ENCODE measurements at regions not wholly inside any gene's neighbourhood (a gene's known extent, or its start where the extent isn't known, plus 50 kb on each side); places are given as distances from the start of the nearest gene placed in this dataset.

- no peak overlapping the region for H3K27ac ChIP-seq
- no peak for TF ChIP-seq CTCF (IDR thresholded peaks at IDR 0.05)
- no peak overlapping the region for H3K4me3 ChIP-seq
- H3K4me1 ChIP-seq, result no peaks in the 10 kb centered on the region
- intact Hi-C loops (cut with DNase I), result no loop called here
- no peaks in the 10 kb centered on the region for H3K27me3 ChIP-seq
- DNase-seq (ENCODE audit: low spot score in 2 of 2), result no peak
- H3K36me3 ChIP-seq, result no peaks in the 10 kb centered on the region
- no peaks in the 10 kb centered on the region for H3K9me3 ChIP-seq
Observed at GRCh38 chr1:104348277-104348676, 598.6 kb downstream of the AMY1C start.

GRCh38 chr1:104353580-104353979 is 603.9 kb downstream of the AMY1C start:
- Histone ChIP-seq H3K4me3 (no peak overlapping the region), H3K36me3 (no peaks in the 10 kb centered on the region), H3K9me3 (no peaks in the 10 kb centered on the region), H3K4me1 (no peaks in the 10 kb centered on the region), H3K27me3 (no peaks in the 10 kb centered on the region), H3K27ac (no peak overlapping the region)
- intact Hi-C loops (cut with DNase I), result no loop called here
- no peak for TF ChIP-seq CTCF (IDR thresholded peaks at IDR 0.05)
- no peak for DNase-seq (ENCODE audit: low spot score in 2 of 2)

GRCh38 chr1:104358086-104358485 is 608.4 kb downstream of the AMY1C start:
- no peaks in the 10 kb centered on the region for H3K9me3 ChIP-seq
- intact Hi-C loops (cut with DNase I), result no loop called here
- TF ChIP-seq CTCF (IDR thresholded peaks at IDR 0.05), result no peak
- H3K4me1 ChIP-seq, result no peaks in the 10 kb centered on the region
- no peak overlapping the region for H3K27ac ChIP-seq
- DNase-seq (ENCODE audit: low spot score in 2 of 2), result no peak
- H3K4me3 ChIP-seq, result no peak overlapping the region
- H3K27me3 ChIP-seq, result no peaks in the 10 kb centered on the region
- no peaks in the 10 kb centered on the region for H3K36me3 ChIP-seq

GRCh38 chr1:104358621-104359020 is 608.9 kb downstream of the AMY1C start:
- Histone ChIP-seq H3K9me3 (no peaks in the 10 kb centered on the region), H3K36me3 (no peaks in the 10 kb centered on the region), H3K4me3 (no peak overlapping the region), H3K27me3 (no peaks in the 10 kb centered on the region), H3K27ac (no peak overlapping the region), H3K4me1 (no peaks in the 10 kb centered on the region)
- DNase-seq (ENCODE audit: low spot score in 2 of 2), result no peak
- intact Hi-C loops (cut with DNase I), result no loop called here
- no peak for TF ChIP-seq CTCF (IDR thresholded peaks at IDR 0.05)

- H3K9me3 ChIP-seq, result no peaks in the 10 kb centered on the region
- no peaks in the 10 kb centered on the region for H3K27me3 ChIP-seq
- no peaks in the 10 kb centered on the region for H3K36me3 ChIP-seq
- H3K27ac ChIP-seq, result no peak overlapping the region
- H3K4me1 ChIP-seq, result no peaks in the 10 kb centered on the region
- intact Hi-C loops (cut with DNase I), result no loop called here
- TF ChIP-seq CTCF (IDR thresholded peaks at IDR 0.05), result no peak
- no peak overlapping the region for H3K4me3 ChIP-seq
- no peak for DNase-seq (ENCODE audit: low spot score in 2 of 2)
Observed at GRCh38 chr1:104378414-104378813, 628.7 kb downstream of the AMY1C start.

- Histone ChIP-seq H3K4me1 (no peaks in the 10 kb centered on the region), H3K4me3 (no peak overlapping the region), H3K27ac (no peak overlapping the region), H3K9me3 (no peaks in the 10 kb centered on the region), H3K27me3 (no peaks in the 10 kb centered on the region), H3K36me3 (no peaks in the 10 kb centered on the region)
- intact Hi-C loops (cut with DNase I), result no loop called here
- no peak for DNase-seq (ENCODE audit: low spot score in 2 of 2)
- no peak for TF ChIP-seq CTCF (IDR thresholded peaks at IDR 0.05)
Observed at GRCh38 chr1:104380003-104380402, 630.3 kb downstream of the AMY1C start.
